GM12864 (cell line): ENCODE measurements at regions not wholly inside any gene's neighbourhood (a gene's known extent, or its start where the extent isn't known, plus 50 kb on each side); places are given as distances from the start of the nearest gene placed in this dataset.

Source experiments
- DNase-seq: peaks from one replicate; pipeline ENCODE4 v3.0.0-alpha.2; 2011; ENCODE audit warnings: low read depth
- H3K4me3 ChIP-seq: 2 replicates; pipeline ENCODE4 v1.5.1; 2011; ENCODE audit warnings: mild to moderate bottlenecking, low read depth, low read length, control low read depth
- CTCF ChIP-seq: IDR thresholded peaks from 2 replicates; pipeline ENCODE4 v1.5.1; 2011; ENCODE audit warnings: low read depth, mild to moderate bottlenecking, moderate library complexity, low read length, control low read depth, inconsistent platforms; ENCODE audit errors: missing control alignments

GRCh38 chr17:71407981-71408380 lies 712.8 kb upstream of the SOX9 start:
- DNase-seq, result no peak
- TF ChIP-seq CTCF, result no peak
- no peak overlapping the region for H3K4me3 ChIP-seq

- DNase-seq, result no peak
- no peak for TF ChIP-seq CTCF
- no peak overlapping the region for H3K4me3 ChIP-seq
Measured at GRCh38 chr17:71409137-71409536, 711.7 kb upstream of the SOX9 start.

GRCh38 chr17:71409712-71410111 lies 711.1 kb upstream of the SOX9 start:
- no peak for DNase-seq
- TF ChIP-seq CTCF, result no peak
- H3K4me3 ChIP-seq, result no peak overlapping the region

GRCh38 chr17:71412803-71413202 lies 708.0 kb upstream of the SOX9 start:
- H3K4me3 ChIP-seq, result no peak overlapping the region
- no peak for DNase-seq
- TF ChIP-seq CTCF, result no peak

- no peak for DNase-seq
- no peak overlapping the region for H3K4me3 ChIP-seq
- no peak for TF ChIP-seq CTCF
Measured at GRCh38 chr17:71413935-71414334, 706.9 kb upstream of the SOX9 start.

GRCh38 chr17:71417142-71417541 lies 703.7 kb upstream of the SOX9 start:
- no peak overlapping the region for H3K4me3 ChIP-seq
- no peak for TF ChIP-seq CTCF
- DNase-seq, result no peak

GRCh38 chr17:71422968-71423367 lies 697.9 kb upstream of the SOX9 start:
- no peak for TF ChIP-seq CTCF
- no peak for DNase-seq
- no peak overlapping the region for H3K4me3 ChIP-seq
